ENCODE measurements at regions not wholly inside any gene's neighbourhood (a gene's known extent, or its start where the extent isn't known, plus 50 kb on each side); places are given as distances from the start of the nearest gene placed in this dataset.

DNA sequence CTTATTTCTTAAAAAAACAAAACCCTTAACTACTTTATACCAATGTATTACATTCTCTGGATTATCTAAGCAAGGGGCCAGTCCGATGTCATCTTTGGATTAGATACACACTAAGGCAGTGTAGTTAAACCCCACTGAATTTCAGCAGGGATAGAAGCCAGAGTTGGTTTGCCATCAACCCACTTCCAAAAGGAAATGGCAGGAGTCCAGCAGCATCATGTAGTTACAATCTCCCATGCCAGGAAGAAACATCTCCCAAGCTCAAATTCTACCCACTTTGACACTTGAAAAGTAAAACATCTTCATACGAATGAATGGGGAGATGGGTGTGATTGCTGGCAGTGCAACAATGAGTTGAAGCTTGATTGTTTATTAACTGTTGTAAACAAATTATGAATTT lies 203.5 kb upstream of the PLXNC1 start:
- Histone ChIP-seq H3K27me3 (ENCODE audit: control insufficient read depth, insufficient read depth, low read length) (no peaks in the 10 kb centered on the region), H3K9me3 (ENCODE audit: control insufficient read depth, low read depth, low read length) (no peaks in the 10 kb centered on the region)
- no CpG with 5 or more reads among the region's 2 CpGs for WGBS (ENCODE audit: insufficient coverage, low lambda C conversion rate)

DNA sequence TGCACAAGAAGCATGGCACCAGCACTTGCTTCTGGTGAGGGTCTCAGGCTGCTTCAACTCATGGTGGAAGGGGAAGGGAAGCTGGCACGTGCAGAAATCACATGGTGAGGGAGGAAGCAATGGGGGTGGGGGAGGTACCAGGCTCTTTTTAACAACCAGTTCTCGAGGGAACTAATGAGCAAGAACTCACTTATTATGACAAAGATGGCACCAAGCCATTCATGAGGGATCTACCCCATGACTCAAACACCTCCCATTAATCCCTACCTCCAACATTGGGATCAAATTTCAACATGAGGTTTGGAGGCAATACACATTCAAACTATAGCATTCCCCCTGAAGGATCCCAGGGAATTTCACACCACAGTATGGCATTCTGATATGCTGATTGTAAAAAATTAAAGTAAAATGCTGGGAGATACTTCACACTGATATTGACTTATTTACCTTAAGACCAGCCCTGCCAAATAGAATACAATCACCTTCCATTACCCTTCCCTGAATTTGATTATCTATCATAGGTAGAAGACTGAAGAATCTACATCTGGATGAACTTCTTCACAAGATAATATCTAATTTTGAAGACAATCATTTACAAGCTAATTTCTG lies 201.7 kb upstream of the PLXNC1 start:
- H3K27ac ChIP-seq (ENCODE audit: low read length): no peak overlapping the region
- no peaks in the 10 kb centered on the region for H3K36me3 ChIP-seq (ENCODE audit: control insufficient read depth, insufficient read depth, low read length)
- DNase-seq: no peak
- no peak overlapping the region for H3K4me3 ChIP-seq (ENCODE audit: low read length)
- no peaks in the 10 kb centered on the region for H3K27me3 ChIP-seq (ENCODE audit: control insufficient read depth, insufficient read depth, low read length)
- no CpG with 5 or more reads among the region's 2 CpGs for WGBS (ENCODE audit: insufficient coverage, low lambda C conversion rate)
- no peaks in the 10 kb centered on the region for H3K9me3 ChIP-seq (ENCODE audit: control insufficient read depth, low read depth, low read length)
- no peaks in the 10 kb centered on the region for H3K4me1 ChIP-seq (ENCODE audit: control insufficient read depth, insufficient read depth, low read length)

More for the DNA sequence above, 203.5 kb upstream of the PLXNC1 start:
- DNase-seq: no peak
- no peak overlapping the region for H3K4me3 ChIP-seq (ENCODE audit: low read length)
- H3K27ac ChIP-seq (ENCODE audit: low read length): no peak overlapping the region
- no peaks in the 10 kb centered on the region for H3K36me3 ChIP-seq (ENCODE audit: control insufficient read depth, insufficient read depth, low read length)
- no peaks in the 10 kb centered on the region for H3K4me1 ChIP-seq (ENCODE audit: control insufficient read depth, insufficient read depth, low read length)

DNA sequence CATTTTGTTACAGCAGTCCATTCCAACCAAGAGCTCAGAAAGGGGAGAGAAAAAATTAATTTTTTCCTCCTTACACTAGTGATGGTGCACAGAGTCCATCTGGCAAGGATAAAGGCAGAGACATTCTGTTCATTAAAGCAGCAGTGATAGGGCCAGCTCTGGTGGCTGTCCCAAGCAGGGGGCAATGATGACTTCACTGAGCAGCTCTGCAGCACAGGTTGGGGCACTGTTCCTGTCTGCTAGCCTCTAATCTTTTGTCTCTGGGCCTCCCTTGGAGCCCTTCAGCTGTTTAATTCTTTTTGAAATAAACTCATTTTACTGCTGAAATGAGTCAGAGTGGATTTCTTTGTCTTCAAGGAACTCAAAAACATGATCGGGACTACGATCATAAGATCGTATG lies 200.9 kb upstream of the PLXNC1 start:
- Histone ChIP-seq H3K4me1 (ENCODE audit: control insufficient read depth, insufficient read depth, low read length) (no peaks in the 10 kb centered on the region), H3K4me3 (ENCODE audit: low read length) (no peak overlapping the region)
- WGBS (ENCODE audit: insufficient coverage, low lambda C conversion rate): no CpG with 5 or more reads among the region's 3 CpGs

DNA sequence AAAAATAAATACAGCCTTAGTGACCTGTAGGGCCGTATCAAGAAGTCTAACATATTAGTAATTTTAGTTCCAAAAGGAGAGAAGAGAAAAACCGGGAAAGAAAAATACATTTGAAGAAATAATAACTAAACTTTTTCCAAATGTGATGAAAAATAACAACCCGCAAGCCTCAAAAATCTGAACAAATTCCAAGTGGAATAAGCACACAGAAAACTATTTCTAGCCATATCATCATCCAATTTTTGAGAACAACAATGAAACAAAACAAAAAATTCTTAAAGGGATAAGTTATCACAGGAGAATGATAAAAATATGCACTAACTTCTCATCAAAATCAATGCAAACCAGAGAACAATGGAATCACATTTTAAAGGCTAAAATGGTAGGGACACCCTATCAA lies 198.1 kb upstream of the PLXNC1 start:
- Histone ChIP-seq H3K4me3 (ENCODE audit: low read length) (no peak overlapping the region), H3K27ac (ENCODE audit: low read length) (no peak overlapping the region), H3K27me3 (ENCODE audit: control insufficient read depth, insufficient read depth, low read length) (no peaks in the 10 kb centered on the region), H3K9me3 (ENCODE audit: control insufficient read depth, low read depth, low read length) (no peaks in the 10 kb centered on the region), H3K4me1 (ENCODE audit: control insufficient read depth, insufficient read depth, low read length) (no peaks in the 10 kb centered on the region), H3K36me3 (ENCODE audit: control insufficient read depth, insufficient read depth, low read length) (no peaks in the 10 kb centered on the region)
- DNase-seq: no peak
- 93% methylated on average over 2 of the region's 3 CpGs for WGBS (ENCODE audit: insufficient coverage, low lambda C conversion rate)

More for the DNA sequence above, 200.9 kb upstream of the PLXNC1 start:
- no peaks in the 10 kb centered on the region for H3K36me3 ChIP-seq (ENCODE audit: control insufficient read depth, insufficient read depth, low read length)
- H3K27ac ChIP-seq (ENCODE audit: low read length): no peak overlapping the region
- H3K27me3 ChIP-seq (ENCODE audit: control insufficient read depth, insufficient read depth, low read length): no peaks in the 10 kb centered on the region
- DNase-seq: no peak
- H3K9me3 ChIP-seq (ENCODE audit: control insufficient read depth, low read depth, low read length): no peaks in the 10 kb centered on the region

DNA sequence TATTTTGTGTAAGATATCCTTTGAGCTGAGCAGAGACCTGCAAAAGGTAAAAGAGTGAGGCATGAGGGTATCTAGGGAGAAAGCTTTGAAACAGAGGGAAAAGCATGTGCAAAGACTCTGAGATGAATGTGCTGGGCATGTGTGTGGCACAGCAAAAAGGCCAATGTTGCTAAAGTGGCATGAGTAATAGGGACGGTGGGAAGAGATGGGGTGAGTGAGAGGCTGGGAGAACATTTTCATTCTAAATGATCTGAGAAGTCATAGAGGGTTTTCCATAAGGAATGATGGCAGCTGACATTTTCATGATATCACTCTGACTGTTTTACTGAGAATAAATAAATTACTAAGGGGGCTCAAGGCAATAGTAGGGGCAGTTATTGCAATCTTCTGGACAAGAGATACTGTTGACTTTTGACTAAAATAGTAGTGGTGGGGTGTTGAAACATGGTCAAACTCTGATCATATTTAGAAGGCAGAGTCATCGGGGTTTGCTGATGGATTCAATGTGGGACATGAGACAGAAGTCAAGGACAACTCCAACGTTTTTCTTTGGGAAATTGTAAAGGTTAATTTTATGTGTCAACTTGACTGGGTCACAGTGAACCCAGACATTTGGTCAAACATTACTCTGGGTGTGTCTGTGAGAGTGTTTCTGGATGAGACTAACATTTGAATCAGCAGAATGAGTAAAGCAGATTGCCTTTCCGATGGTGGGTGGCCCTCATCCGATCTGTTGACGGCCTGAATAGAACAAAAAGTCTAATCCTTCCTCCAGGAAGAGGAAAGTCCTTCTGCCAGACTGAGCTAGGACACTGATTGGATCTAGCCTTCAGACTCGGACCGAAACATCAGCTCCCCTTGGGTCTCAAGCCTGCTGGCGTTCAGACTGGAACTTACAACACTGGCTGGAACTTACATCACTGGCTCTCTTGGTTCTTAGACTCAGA lies 193.9 kb upstream of the PLXNC1 start:
- WGBS (ENCODE audit: insufficient coverage, low lambda C conversion rate): 100% methylated on average over 1 of the region's 9 CpGs
- H3K27ac ChIP-seq (ENCODE audit: low read length): no peak overlapping the region

DNA sequence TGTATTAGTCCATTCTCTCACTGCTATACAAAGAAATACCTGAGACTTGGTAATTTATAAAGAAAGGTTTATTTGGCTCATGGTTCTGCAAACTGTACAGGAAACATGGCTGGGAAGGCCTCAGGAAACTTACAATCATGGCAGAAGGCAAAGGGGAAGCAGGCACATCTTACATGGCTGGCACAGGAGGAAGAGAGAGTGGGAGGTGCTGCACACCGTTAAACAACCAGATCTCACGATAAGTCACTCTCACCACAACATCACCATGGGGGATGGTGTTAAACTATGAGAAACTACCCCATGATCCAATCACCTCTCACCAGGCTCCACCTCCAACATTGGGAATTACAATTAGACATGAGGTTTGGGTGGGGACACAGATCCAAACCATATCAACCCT lies 191.8 kb upstream of the PLXNC1 start:
- H3K4me3 ChIP-seq (ENCODE audit: low read length): no peak overlapping the region
- no peak overlapping the region for H3K27ac ChIP-seq (ENCODE audit: low read length)
- H3K36me3 ChIP-seq (ENCODE audit: control insufficient read depth, insufficient read depth, low read length): no peaks in the 10 kb centered on the region
- no peaks in the 10 kb centered on the region for H3K4me1 ChIP-seq (ENCODE audit: control insufficient read depth, insufficient read depth, low read length)
- no CpG with 5 or more reads among the region's 2 CpGs for WGBS (ENCODE audit: insufficient coverage, low lambda C conversion rate)
- no peaks in the 10 kb centered on the region for H3K27me3 ChIP-seq (ENCODE audit: control insufficient read depth, insufficient read depth, low read length)
- no peaks in the 10 kb centered on the region for H3K9me3 ChIP-seq (ENCODE audit: control insufficient read depth, low read depth, low read length)
- no peak for DNase-seq

More for the DNA sequence above, 193.9 kb upstream of the PLXNC1 start:
- no peaks in the 10 kb centered on the region for H3K27me3 ChIP-seq (ENCODE audit: control insufficient read depth, insufficient read depth, low read length)
- H3K9me3 ChIP-seq (ENCODE audit: control insufficient read depth, low read depth, low read length): no peaks in the 10 kb centered on the region
- DNase-seq: no peak
- H3K4me3 ChIP-seq (ENCODE audit: low read length): no peak overlapping the region
- H3K36me3 ChIP-seq (ENCODE audit: control insufficient read depth, insufficient read depth, low read length): no peaks in the 10 kb centered on the region
- H3K4me1 ChIP-seq (ENCODE audit: control insufficient read depth, insufficient read depth, low read length): no peaks in the 10 kb centered on the region

DNA sequence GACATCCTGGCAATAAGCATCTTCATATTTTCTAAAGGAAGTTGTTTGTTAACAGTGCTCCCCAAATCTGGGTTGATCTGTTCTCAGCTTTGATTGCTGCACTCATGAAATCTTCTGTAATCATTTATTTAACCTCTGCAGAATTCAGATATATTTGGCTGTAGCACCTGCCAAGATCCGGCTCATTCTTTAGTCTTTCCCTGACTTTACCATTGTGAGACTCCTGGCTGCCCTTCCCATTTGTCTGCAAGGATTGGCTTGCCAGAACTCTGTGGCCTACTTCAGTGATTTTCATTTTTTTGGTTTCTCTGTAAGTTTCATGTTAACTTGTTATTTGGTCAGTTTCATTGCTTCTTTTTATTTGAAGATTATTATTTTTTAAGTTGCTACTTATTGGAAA lies 191.2 kb upstream of the PLXNC1 start:
- H3K27ac ChIP-seq (ENCODE audit: low read length): no peak overlapping the region
- peaks cover 2% of the 10 kb centered on the region for H3K9me3 ChIP-seq (ENCODE audit: control insufficient read depth, low read depth, low read length)
- no peaks in the 10 kb centered on the region for H3K36me3 ChIP-seq (ENCODE audit: control insufficient read depth, insufficient read depth, low read length)
- H3K27me3 ChIP-seq (ENCODE audit: control insufficient read depth, insufficient read depth, low read length): no peaks in the 10 kb centered on the region
- no peak for DNase-seq
- WGBS (ENCODE audit: insufficient coverage, low lambda C conversion rate): 100% methylated on average over 1 of the region's 1 CpG
- H3K4me1 ChIP-seq (ENCODE audit: control insufficient read depth, insufficient read depth, low read length): no peaks in the 10 kb centered on the region
- H3K4me3 ChIP-seq (ENCODE audit: low read length): no peak overlapping the region

DNA sequence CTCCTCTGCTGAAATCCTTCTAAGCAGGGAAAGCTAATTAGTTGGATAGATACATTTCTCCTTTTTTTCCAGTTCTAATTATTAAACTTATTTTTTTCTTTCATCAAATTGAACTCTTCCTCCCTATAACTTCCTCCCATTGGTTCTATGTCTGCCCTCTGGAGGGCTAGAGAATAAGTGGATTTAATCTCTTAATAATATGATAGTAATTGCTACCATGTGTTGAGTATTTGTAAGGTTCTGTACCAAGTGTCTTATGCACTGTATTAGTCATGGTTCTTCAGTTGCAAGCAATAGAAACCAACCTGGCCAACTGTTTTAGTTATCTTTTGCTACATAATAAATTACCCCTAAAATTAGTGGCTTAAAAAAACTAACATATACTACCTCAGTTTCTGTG lies 190.5 kb upstream of the PLXNC1 start:
- Histone ChIP-seq H3K4me3 (ENCODE audit: low read length) (no peak overlapping the region), H3K4me1 (ENCODE audit: control insufficient read depth, insufficient read depth, low read length) (no peaks in the 10 kb centered on the region), H3K36me3 (ENCODE audit: control insufficient read depth, insufficient read depth, low read length) (no peaks in the 10 kb centered on the region), H3K9me3 (ENCODE audit: control insufficient read depth, low read depth, low read length) (peaks cover 2% of the 10 kb centered on the region), H3K27me3 (ENCODE audit: control insufficient read depth, insufficient read depth, low read length) (no peaks in the 10 kb centered on the region), H3K27ac (ENCODE audit: low read length) (no peak overlapping the region)
- no peak for DNase-seq

DNA sequence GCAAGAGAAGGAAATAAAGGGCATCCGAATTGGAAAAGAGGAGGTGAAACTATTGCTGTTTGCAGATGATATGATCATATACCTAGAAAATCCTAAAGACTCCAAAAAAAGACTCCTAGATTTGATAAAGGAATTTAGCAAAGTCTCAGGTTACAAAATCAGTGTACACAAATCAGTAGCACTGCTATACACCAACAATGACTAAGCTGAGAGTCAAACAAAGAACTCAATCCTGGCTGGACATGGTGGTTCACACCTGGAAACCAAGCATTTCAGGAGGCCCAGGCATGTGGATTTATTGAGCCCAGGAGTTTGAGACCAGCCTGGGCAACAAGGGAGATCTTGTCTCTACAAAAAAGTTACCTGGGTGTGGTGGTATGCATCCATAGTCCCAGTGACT lies 188.7 kb upstream of the PLXNC1 start:
- H3K27ac ChIP-seq (ENCODE audit: low read length): no peak overlapping the region
- DNase-seq: no peak
- H3K4me1 ChIP-seq (ENCODE audit: control insufficient read depth, insufficient read depth, low read length): no peaks in the 10 kb centered on the region
- H3K27me3 ChIP-seq (ENCODE audit: control insufficient read depth, insufficient read depth, low read length): no peaks in the 10 kb centered on the region
- H3K36me3 ChIP-seq (ENCODE audit: control insufficient read depth, insufficient read depth, low read length): no peaks in the 10 kb centered on the region
- H3K9me3 ChIP-seq (ENCODE audit: control insufficient read depth, low read depth, low read length): peaks cover 2% of the 10 kb centered on the region
- H3K4me3 ChIP-seq (ENCODE audit: low read length): no peak overlapping the region
- WGBS (ENCODE audit: insufficient coverage, low lambda C conversion rate): no CpG with 5 or more reads among the region's 1 CpG

DNA sequence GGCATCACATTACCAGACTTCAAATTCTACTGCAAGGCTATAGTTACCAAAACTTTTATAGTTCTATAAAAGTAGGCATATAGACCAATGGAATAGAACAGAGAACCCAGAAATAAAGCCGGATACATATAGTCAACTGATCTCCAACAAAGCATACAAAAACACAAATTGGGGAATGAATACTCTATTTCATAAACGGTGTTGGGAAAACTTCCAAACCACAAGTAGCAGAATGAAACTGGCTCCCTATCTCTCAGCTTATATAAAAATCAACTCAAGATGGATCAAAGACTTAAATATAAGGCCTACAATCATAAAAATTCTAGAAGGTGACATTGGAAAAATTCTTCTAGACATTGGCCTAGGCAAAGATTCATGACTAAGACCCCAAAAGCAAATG lies 187.9 kb upstream of the PLXNC1 start:
- no peaks in the 10 kb centered on the region for H3K27me3 ChIP-seq (ENCODE audit: control insufficient read depth, insufficient read depth, low read length)
- no peaks in the 10 kb centered on the region for H3K36me3 ChIP-seq (ENCODE audit: control insufficient read depth, insufficient read depth, low read length)
- H3K9me3 ChIP-seq (ENCODE audit: control insufficient read depth, low read depth, low read length): peaks cover 2% of the 10 kb centered on the region
- DNase-seq: no peak
- 88% methylated on average over 1 of the region's 2 CpGs for WGBS (ENCODE audit: insufficient coverage, low lambda C conversion rate)
- H3K4me1 ChIP-seq (ENCODE audit: control insufficient read depth, insufficient read depth, low read length): no peaks in the 10 kb centered on the region
- no peak overlapping the region for H3K4me3 ChIP-seq (ENCODE audit: low read length)
- H3K27ac ChIP-seq (ENCODE audit: low read length): no peak overlapping the region
